Spleen (tissue), 7 donors: ENCODE measurements at regions not wholly inside any gene's neighbourhood (a gene's known extent, or its start where the extent isn't known, plus 50 kb on each side); places are given as distances from the start of the nearest gene placed in this dataset.

Source experiments
- CTCF ChIP-seq, 11 experiments: fragments of 200-600 bp in 7 of 11; fragments of 450-650 bp in 4 of 11; sonication (generic) in 4 of 11; IDR thresholded peaks in 8 of 11; conservative IDR thresholded peaks in 3 of 11; 1 replicate in 7 of 11; 2 replicates in 4 of 11; pipeline versions ENCODE4 v1.4.0 to v1.8.0; 2016 to 2021; ENCODE audit warnings: antibody characterized with exemption in 11 of 11, inconsistent platforms in 4 of 11, mild to moderate bottlenecking in 1 of 11
- POLR2A ChIP-seq, 3 donors: fragments of 450-650 bp; IDR thresholded peaks; one replicate each; pipeline ENCODE4 v1.5.1; 2017; ENCODE audit warnings: antibody characterized with exemption in 3 of 3, mild to moderate bottlenecking in 1 of 3
- POLR2AphosphoS5 ChIP-seq, 3 donors: sonication (generic); formaldehyde crosslinking; IDR thresholded peaks; one replicate each; pipeline ENCODE4 v1.5.1; 2017; ENCODE audit warnings: antibody characterized with exemption in 3 of 3
- donor health status: DM: no; HTN: no; CAD: no; lungs with moderate emphysema.
- donor health status: DM: no; HTN: no; CAD: no.
- donor health status: DM: no; HTN: no; CAD: no.

GRCh38 chr13:59413126-59413525, 750.6 kb downstream of the DIAPH3 start:
- TF ChIP-seq CTCF (IDR thresholded peaks at IDR 0.05 in 8 of 11, conservative IDR thresholded peaks at IDR 0.05 in 3 of 11) = no peak
- no peak for TF ChIP-seq POLR2A (IDR thresholded peaks at IDR 0.05)
- TF ChIP-seq POLR2AphosphoS5 (IDR thresholded peaks at IDR 0.05) = no peak
